Cardiac fibroblast (primary cell): ENCODE measurements at regions not wholly inside any gene's neighbourhood (a gene's known extent, or its start where the extent isn't known, plus 50 kb on each side); places are given as distances from the start of the nearest gene placed in this dataset.

Source experiments
- DNase-seq, 2 donors: peaks; one replicate each; pipeline versions ENCODE4 v3.0.0 to v3.0.0-alpha.2; 2010; ENCODE audit warnings: low read depth in 2 of 2
- H3K4me3 ChIP-seq, 2 donors: replicated peaks in 1 of 2; 1 replicate in 1 of 2; 2 replicates in 1 of 2; pipeline ENCODE4 v1.5.1; 2011; ENCODE audit warnings: low read depth in 2 of 2, low read length in 2 of 2, mild to moderate bottlenecking in 2 of 2, moderate library complexity in 1 of 2
- CTCF ChIP-seq: IDR thresholded peaks from one replicate; pipeline ENCODE4 v1.5.1; 2011; ENCODE audit warnings: low read depth, mild to moderate bottlenecking, low read length, inconsistent platforms

- no peak for DNase-seq
- no peak overlapping the region for H3K4me3 ChIP-seq
- no peak for TF ChIP-seq CTCF
Measured at GRCh38 chr3:110550511-110550910, 521.1 kb upstream of the NECTIN3 start.

GRCh38 chr3:110562621-110563020 lies 509.0 kb upstream of the NECTIN3 start:
- no peak for TF ChIP-seq CTCF
- peak in 1 of 2 donors; percentile 28 for DNase-seq
- H3K4me3 ChIP-seq = no peak overlapping the region

GRCh38 chr3:110564674-110565073 lies 506.9 kb upstream of the NECTIN3 start:
- no peak for TF ChIP-seq CTCF
- no peak overlapping the region for H3K4me3 ChIP-seq
- DNase-seq = no peak

GRCh38 chr3:110567029-110567428 lies 504.6 kb upstream of the NECTIN3 start:
- no peak for TF ChIP-seq CTCF
- DNase-seq = peak in 1 of 2 donors; percentile 8
- H3K4me3 ChIP-seq = no peak overlapping the region

GRCh38 chr3:110568246-110568645 lies 503.4 kb upstream of the NECTIN3 start:
- TF ChIP-seq CTCF = no peak
- no peak overlapping the region for H3K4me3 ChIP-seq
- peak; percentile 73 to 88 for DNase-seq

- no peak overlapping the region for H3K4me3 ChIP-seq
- no peak for TF ChIP-seq CTCF
- no peak for DNase-seq
Measured at GRCh38 chr3:110569073-110569472, 502.5 kb upstream of the NECTIN3 start.

GRCh38 chr3:110575702-110576101 lies 495.9 kb upstream of the NECTIN3 start:
- H3K4me3 ChIP-seq = no peak overlapping the region
- TF ChIP-seq CTCF = no peak
- DNase-seq = no peak
